ENCODE measurements at regions not wholly inside any gene's neighbourhood (a gene's known extent, or its start where the extent isn't known, plus 50 kb on each side); places are given as distances from the start of the nearest gene placed in this dataset.

GRCh38 chr10:52651293-52651692 lies 121.3 kb downstream of the MBL2 start:
- H3K9me2 ChIP-seq (ENCODE audit: insufficient read depth): no peaks in the 10 kb centered on the region
- no peaks in the 10 kb centered on the region for H4K20me1 ChIP-seq (ENCODE audit: insufficient read depth)
- no peak overlapping the region for H3K9ac ChIP-seq (ENCODE audit: low read length)
- intact Hi-C loops (cut with micrococcal nuclease): no loop called here
- ChIA-PET POLR2A (no interaction called here), CTCF (interaction anchor here (0.6 kb wide), 1 partner anchor 78 kb away, joined by 3 read pairs; no protein-coding TSS in a partner anchor), RAD21 (ENCODE audit: low non-redundant PET in 1 of 2, low total read pairs in 2 of 2, uncharacterized antibody in 2 of 2, unreplicated experiment in 2 of 2) (no interaction called here)
- no peak overlapping the region for H3K4me3 ChIP-seq (replicated peaks in 1 of 2; ENCODE audit: low read depth in 1 of 2, low read length in 2 of 2)
- no peaks in the 10 kb centered on the region for H3K9me3 ChIP-seq (ENCODE audit: control insufficient read depth in 1 of 2, insufficient read depth in 1 of 2, low read depth in 1 of 2, low read length in 2 of 2)
- H3K27ac ChIP-seq (ENCODE audit: low read depth, low read length): no peak overlapping the region
- DNase-seq (ENCODE audit: low read depth, low spot score) (no peak), ATAC-seq (no peak)
- H3K4me1 ChIP-seq (ENCODE audit: control insufficient read depth in 1 of 2, insufficient read depth in 2 of 2, low read length in 2 of 2): no peaks in the 10 kb centered on the region
- H3K36me3 ChIP-seq (ENCODE audit: control insufficient read depth in 1 of 2, insufficient read depth in 2 of 2, low read length in 2 of 2): no peaks in the 10 kb centered on the region
- no peaks in the 10 kb centered on the region for H3K79me2 ChIP-seq (ENCODE audit: insufficient read depth, low read length)
- BruUV-seq (replicated peaks): no TSS peak
- H3K4me2 ChIP-seq (ENCODE audit: low read length): no peak overlapping the region
- H2AFZ ChIP-seq (ENCODE audit: low read depth, low read length, poor library complexity, severe bottlenecking): no peak overlapping the region
- H3K27me3 ChIP-seq (ENCODE audit: insufficient read depth, low read length): no peaks in the 10 kb centered on the region
- TF ChIP-seq CEBPB (IDR thresholded peaks at IDR 0.05; ENCODE audit: low read depth): no peak
- no peak for TF ChIP-seq TCF7L2 (IDR thresholded peaks at IDR 0.05; ENCODE audit: borderline replicate concordance, extremely low read depth, insufficient read depth, insufficient read length)
- no peak for TF ChIP-seq SP1 (IDR thresholded peaks at IDR 0.05; ENCODE audit: low read depth)
- TF ChIP-seq ZFX (IDR thresholded peaks at IDR 0.05): no peak
- TF ChIP-seq YY1 (IDR thresholded peaks at IDR 0.05; ENCODE audit: extremely low read depth, insufficient replicate concordance, low read depth, low read length): no peak
- TF ChIP-seq, protein P1, sequence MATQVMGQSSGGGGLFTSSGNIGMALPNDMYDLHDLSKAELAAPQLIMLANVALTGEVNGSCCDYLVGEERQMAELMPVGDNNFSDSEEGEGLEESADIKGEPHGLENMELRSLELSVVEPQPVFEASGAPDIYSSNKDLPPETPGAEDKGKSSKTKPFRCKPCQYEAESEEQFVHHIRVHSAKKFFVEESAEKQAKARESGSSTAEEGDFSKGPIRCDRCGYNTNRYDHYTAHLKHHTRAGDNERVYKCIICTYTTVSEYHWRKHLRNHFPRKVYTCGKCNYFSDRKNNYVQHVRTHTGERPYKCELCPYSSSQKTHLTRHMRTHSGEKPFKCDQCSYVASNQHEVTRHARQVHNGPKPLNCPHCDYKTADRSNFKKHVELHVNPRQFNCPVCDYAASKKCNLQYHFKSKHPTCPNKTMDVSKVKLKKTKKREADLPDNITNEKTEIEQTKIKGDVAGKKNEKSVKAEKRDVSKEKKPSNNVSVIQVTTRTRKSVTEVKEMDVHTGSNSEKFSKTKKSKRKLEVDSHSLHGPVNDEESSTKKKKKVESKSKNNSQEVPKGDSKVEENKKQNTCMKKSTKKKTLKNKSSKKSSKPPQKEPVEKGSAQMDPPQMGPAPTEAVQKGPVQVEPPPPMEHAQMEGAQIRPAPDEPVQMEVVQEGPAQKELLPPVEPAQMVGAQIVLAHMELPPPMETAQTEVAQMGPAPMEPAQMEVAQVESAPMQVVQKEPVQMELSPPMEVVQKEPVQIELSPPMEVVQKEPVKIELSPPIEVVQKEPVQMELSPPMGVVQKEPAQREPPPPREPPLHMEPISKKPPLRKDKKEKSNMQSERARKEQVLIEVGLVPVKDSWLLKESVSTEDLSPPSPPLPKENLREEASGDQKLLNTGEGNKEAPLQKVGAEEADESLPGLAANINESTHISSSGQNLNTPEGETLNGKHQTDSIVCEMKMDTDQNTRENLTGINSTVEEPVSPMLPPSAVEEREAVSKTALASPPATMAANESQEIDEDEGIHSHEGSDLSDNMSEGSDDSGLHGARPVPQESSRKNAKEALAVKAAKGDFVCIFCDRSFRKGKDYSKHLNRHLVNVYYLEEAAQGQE (IDR thresholded peaks at IDR 0.05; ENCODE audit: low read depth): no peak
- TF ChIP-seq ZNF274 (IDR thresholded peaks at IDR 0.05; ENCODE audit: low read depth, low read length): no peak
- no peak for TF ChIP-seq ELF1 (IDR thresholded peaks at IDR 0.05; ENCODE audit: borderline replicate concordance, low read depth)
- TF ChIP-seq JUND (IDR thresholded peaks at IDR 0.05): no peak
- TF ChIP-seq SRF (IDR thresholded peaks at IDR 0.05; ENCODE audit: low read depth): no peak
- TF ChIP-seq EZH2 (IDR thresholded peaks at IDR 0.05): no peak
- no peak for TF ChIP-seq POLR2A (IDR thresholded peaks at IDR 0.05; ENCODE audit: borderline replicate concordance, extremely low read depth, insufficient read depth, insufficient read length)
- TF ChIP-seq ATF3 (IDR thresholded peaks at IDR 0.05): no peak
- TF ChIP-seq FOSL1 (IDR thresholded peaks at IDR 0.05; ENCODE audit: low read depth): no peak

All from HCT116 (cell line).